Mesenchymal stem cell (in vitro differentiated cells and primary cell): ENCODE measurements at regions not wholly inside any gene's neighbourhood (a gene's known extent, or its start where the extent isn't known, plus 50 kb on each side); places are given as distances from the start of the nearest gene placed in this dataset.

Source experiments
- DNase-seq: peaks from one replicate; pipeline ENCODE4 v3.0.0-alpha.2; 2013
- H2AFZ ChIP-seq: one replicate; pipeline ENCODE4 v1.6.1; 2013; ENCODE audit warnings: low read depth, mild to moderate bottlenecking, control low read depth, inconsistent platforms, low read length, moderate library complexity
- H2AK5ac ChIP-seq: 2 replicates; pipeline ENCODE4 v1.6.1; 2013; ENCODE audit warnings: low read length, moderate library complexity, mild to moderate bottlenecking, inconsistent platforms; ENCODE audit not compliant: severe bottlenecking
- H2BK120ac ChIP-seq: one replicate; pipeline ENCODE4 v1.6.1; 2013; ENCODE audit warnings: low read depth, mild to moderate bottlenecking, inconsistent platforms, low read length, moderate library complexity
- H2BK12ac ChIP-seq, 2 experiments: one replicate each; pipeline ENCODE4 v1.6.1; 2013; ENCODE audit warnings: inconsistent platforms in 2 of 2, low read length in 2 of 2, mild to moderate bottlenecking in 2 of 2, moderate library complexity in 2 of 2, control low read depth in 1 of 2
- H2BK15ac ChIP-seq: one replicate; pipeline ENCODE4 v1.6.1; 2013; ENCODE audit warnings: mild to moderate bottlenecking, low read depth, inconsistent platforms; ENCODE audit not compliant: poor library complexity, severe bottlenecking
- H2BK5ac ChIP-seq: 2 replicates; pipeline ENCODE4 v1.6.1; 2013; ENCODE audit warnings: low read depth, mild to moderate bottlenecking, low read length, control low read depth, inconsistent platforms; ENCODE audit not compliant: poor library complexity, severe bottlenecking
- H3K14ac ChIP-seq, 2 experiments: one replicate each; pipeline ENCODE4 v1.6.1; 2013; ENCODE audit warnings: inconsistent platforms in 2 of 2, low read length in 2 of 2, control low read depth in 1 of 2, mild to moderate bottlenecking in 1 of 2, moderate library complexity in 1 of 2
- H3K18ac ChIP-seq, 2 experiments: one replicate each; pipeline ENCODE4 v1.6.1; 2013; ENCODE audit warnings: inconsistent platforms in 2 of 2, low read length in 2 of 2, control low read depth in 1 of 2, low read depth in 1 of 2, mild to moderate bottlenecking in 1 of 2
- H3K23ac ChIP-seq, 2 experiments: one replicate each; pipeline ENCODE4 v1.6.1; 2013; ENCODE audit warnings: inconsistent platforms in 2 of 2, low read length in 2 of 2, mild to moderate bottlenecking in 2 of 2, moderate library complexity in 2 of 2, control low read depth in 1 of 2
- H3K27ac ChIP-seq: 2 replicates; pipeline ENCODE4 v1.5.1; 2013; ENCODE audit warnings: mild to moderate bottlenecking, moderate library complexity, low read length, control low read depth, inconsistent platforms; ENCODE audit not compliant: poor library complexity, severe bottlenecking
- H3K27me3 ChIP-seq, 2 experiments: 2 replicates each; pipeline versions ENCODE4 v1.6.1 to v1.7.0; 2013; ENCODE audit warnings: low read length in 2 of 2, mild to moderate bottlenecking in 2 of 2, moderate library complexity in 2 of 2, control low read depth in 1 of 2, inconsistent platforms in 1 of 2; ENCODE audit not compliant: control insufficient read depth in 1 of 2, insufficient read depth in 1 of 2
- H3K36me3 ChIP-seq, 2 experiments: 2 replicates each; pipeline versions ENCODE4 v1.6.1 to v1.7.0; 2013; ENCODE audit warnings: low read length in 2 of 2, control low read depth in 1 of 2, inconsistent platforms in 1 of 2, low read depth in 1 of 2, mild to moderate bottlenecking in 1 of 2; ENCODE audit not compliant: insufficient read depth in 2 of 2, control insufficient read depth in 1 of 2
- H3K4ac ChIP-seq, 2 experiments: one replicate each; pipeline ENCODE4 v1.6.1; 2013; ENCODE audit warnings: inconsistent platforms in 2 of 2, low read length in 2 of 2, mild to moderate bottlenecking in 2 of 2, moderate library complexity in 2 of 2, control low read depth in 1 of 2, low read depth in 1 of 2
- H3K4me1 ChIP-seq: 2 replicates; pipeline ENCODE4 v1.6.1; 2013; ENCODE audit warnings: low read depth, low read length, control low read depth; ENCODE audit not compliant: control insufficient read depth, insufficient read depth
- H3K4me2 ChIP-seq: 2 replicates; pipeline ENCODE4 v1.6.1; 2013; ENCODE audit warnings: low read length, mild to moderate bottlenecking, inconsistent platforms; ENCODE audit not compliant: poor library complexity, severe bottlenecking
- H3K4me3 ChIP-seq, 2 experiments: 2 replicates each; pipeline versions ENCODE4 v1.5.1 to v1.7.0; 2013; ENCODE audit warnings: low read length in 2 of 2, mild to moderate bottlenecking in 2 of 2, control low read depth in 1 of 2, low read depth in 1 of 2; ENCODE audit not compliant: insufficient read depth in 1 of 2
- H3K79me1 ChIP-seq: replicated peaks from 2 replicates; pipeline ENCODE4 v1.6.1; 2013; ENCODE audit warnings: mild to moderate bottlenecking, control low read depth, low read length, inconsistent platforms; ENCODE audit not compliant: poor library complexity, severe bottlenecking
- H3K9ac ChIP-seq: 2 replicates; pipeline ENCODE4 v1.7.0; 2013; ENCODE audit warnings: mild to moderate bottlenecking, low read length, moderate library complexity
- H3K9me3 ChIP-seq: 2 replicates; pipeline ENCODE4 v1.7.0; 2013; ENCODE audit warnings: mild to moderate bottlenecking, low read length; ENCODE audit not compliant: control insufficient read depth
- H4K8ac ChIP-seq: one replicate; pipeline ENCODE4 v1.6.1; 2013; ENCODE audit warnings: inconsistent platforms, mild to moderate bottlenecking, low read length, moderate library complexity
- H4K91ac ChIP-seq: one replicate; pipeline ENCODE4 v1.6.1; 2013; ENCODE audit warnings: mild to moderate bottlenecking, low read length, inconsistent platforms
- WGBS: methylation state at CpG from one replicate; pipeline ENCODE4 v1.1.7; 2013; ENCODE audit warnings: mixed read lengths; 5-methylcytosine and 5-hydroxymethylcytosine counted together

DNA sequence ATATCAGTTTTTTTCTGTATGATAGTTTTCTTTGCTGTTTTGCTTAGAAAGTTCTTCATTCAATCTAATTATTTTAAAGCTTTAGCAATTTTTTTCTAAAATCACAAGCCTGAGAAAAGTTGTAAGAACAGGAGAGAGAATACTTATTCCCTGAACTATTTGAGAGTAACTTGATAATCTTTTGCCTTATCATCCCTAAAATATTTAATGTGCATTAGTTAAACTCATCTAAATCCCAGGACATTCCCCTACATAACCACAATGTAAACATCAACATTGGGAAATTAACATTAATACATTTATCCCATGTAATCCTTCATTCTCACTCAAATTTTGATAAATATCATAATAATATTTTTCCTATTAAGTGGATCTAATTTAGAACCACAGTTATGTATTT is 241.8 kb downstream of the CD109 start:
- no peak overlapping the region for H4K8ac ChIP-seq
- H3K23ac ChIP-seq: no peak overlapping the region
- no peak overlapping the region for H2AK5ac ChIP-seq
- no peak overlapping the region for H2AFZ ChIP-seq
- no peaks in the 10 kb centered on the region for H3K9me3 ChIP-seq
- no peak overlapping the region for H3K14ac ChIP-seq
- H3K18ac ChIP-seq: no peak overlapping the region
- no peak overlapping the region for H3K4me3 ChIP-seq
- no peak overlapping the region for H2BK12ac ChIP-seq
- no peak for DNase-seq
- no peak overlapping the region for H2BK15ac ChIP-seq
- H3K27me3 ChIP-seq: no peaks in the 10 kb centered on the region
- no peak overlapping the region for H3K4ac ChIP-seq
- H3K79me1 ChIP-seq: no peaks in the 10 kb centered on the region
- no peak overlapping the region for H2BK120ac ChIP-seq
- no peak overlapping the region for H2BK5ac ChIP-seq
- H3K4me2 ChIP-seq: no peak overlapping the region
- H3K4me1 ChIP-seq: no peaks in the 10 kb centered on the region
- no peaks in the 10 kb centered on the region for H3K36me3 ChIP-seq
- no peak overlapping the region for H3K27ac ChIP-seq
- H3K9ac ChIP-seq: no peak overlapping the region
- no peak overlapping the region for H4K91ac ChIP-seq

GRCh38 chr6:73932866-73933265 is 236.9 kb downstream of the CD109 start:
- no peak overlapping the region for H3K9ac ChIP-seq
- DNase-seq: no peak
- H3K9me3 ChIP-seq: peaks cover 12% of the 10 kb centered on the region
- H2BK120ac ChIP-seq: no peak overlapping the region
- H3K18ac ChIP-seq: no peak overlapping the region
- no peaks in the 10 kb centered on the region for H3K79me1 ChIP-seq
- H4K8ac ChIP-seq: no peak overlapping the region
- H3K4ac ChIP-seq: no peak overlapping the region
- no peak overlapping the region for H2BK12ac ChIP-seq
- H2BK5ac ChIP-seq: no peak overlapping the region
- no peak overlapping the region for H3K27ac ChIP-seq
- H3K4me3 ChIP-seq: no peak overlapping the region
- no peak overlapping the region for H3K23ac ChIP-seq
- no peak overlapping the region for H2AFZ ChIP-seq
- no peaks in the 10 kb centered on the region for H3K4me1 ChIP-seq
- H2BK15ac ChIP-seq: no peak overlapping the region
- no peaks in the 10 kb centered on the region for H3K27me3 ChIP-seq
- H2AK5ac ChIP-seq: no peak overlapping the region
- H3K14ac ChIP-seq: no peak overlapping the region
- no peaks in the 10 kb centered on the region for H3K36me3 ChIP-seq
- no peak overlapping the region for H4K91ac ChIP-seq
- no peak overlapping the region for H3K4me2 ChIP-seq

DNA sequence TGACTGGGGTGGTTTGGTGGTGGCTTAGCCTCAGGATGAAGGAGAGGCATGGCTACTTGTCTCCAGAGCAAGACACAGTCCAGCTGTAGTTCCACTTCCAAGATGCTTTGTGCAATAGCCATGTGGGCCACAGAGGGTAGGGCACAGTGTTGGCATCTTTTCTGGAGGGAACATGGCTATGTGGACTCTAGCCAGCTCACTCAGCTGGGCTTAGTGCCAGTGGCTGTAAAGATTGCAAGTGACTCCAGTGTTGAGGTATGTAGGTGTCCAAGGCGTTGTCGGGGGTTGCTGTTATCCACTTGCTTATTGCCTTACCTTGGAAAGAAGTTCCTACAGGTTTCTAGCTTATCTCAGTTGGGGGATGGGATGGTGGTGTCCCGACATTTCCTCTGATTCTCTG is 233.4 kb downstream of the CD109 start:
- WGBS: 94% methylated on average over 3 of the region's 3 CpGs
- Histone ChIP-seq H3K27me3 (no peaks in the 10 kb centered on the region), H3K14ac (no peak overlapping the region), H3K4ac (no peak overlapping the region), H3K4me3 (no peak overlapping the region), H3K9me3 (peaks cover 20% of the 10 kb centered on the region), H3K4me2 (no peak overlapping the region), H2BK5ac (no peak overlapping the region), H2BK120ac (no peak overlapping the region), H3K23ac (no peak overlapping the region), H3K18ac (no peak overlapping the region), H2BK15ac (no peak overlapping the region), H2AK5ac (no peak overlapping the region), H3K27ac (no peak overlapping the region), H4K91ac (no peak overlapping the region), H3K9ac (no peak overlapping the region), H4K8ac (no peak overlapping the region), H2BK12ac (no peak overlapping the region), H3K4me1 (no peaks in the 10 kb centered on the region), H2AFZ (no peak overlapping the region), H3K36me3 (no peaks in the 10 kb centered on the region), H3K79me1 (no peaks in the 10 kb centered on the region)
- no peak for DNase-seq

DNA sequence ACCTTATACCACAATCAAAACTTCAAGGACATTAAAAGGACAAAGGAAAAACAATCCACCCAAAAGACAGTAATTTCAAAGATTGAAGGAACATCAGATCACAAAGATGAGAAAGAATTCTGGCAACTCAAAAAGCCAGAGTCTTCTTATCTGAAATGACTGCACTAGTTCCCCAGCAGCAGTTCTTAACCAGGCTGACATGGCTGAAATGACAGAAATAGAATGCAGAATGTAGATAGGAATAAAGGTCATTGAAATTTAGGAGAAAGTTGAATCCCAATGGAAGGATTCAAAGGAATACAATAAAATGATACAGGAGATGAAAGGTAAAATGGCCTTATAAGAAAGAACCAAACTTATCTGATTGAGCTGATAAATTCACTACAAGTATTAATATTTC is 231.4 kb downstream of the CD109 start:
- H2BK120ac ChIP-seq: no peak overlapping the region
- no peak overlapping the region for H2BK12ac ChIP-seq
- no peaks in the 10 kb centered on the region for H3K4me1 ChIP-seq
- H3K4me2 ChIP-seq: no peak overlapping the region
- peaks cover 20% of the 10 kb centered on the region for H3K9me3 ChIP-seq
- no peak overlapping the region for H2AFZ ChIP-seq
- H3K27ac ChIP-seq: no peak overlapping the region
- no peak overlapping the region for H2BK5ac ChIP-seq
- H2AK5ac ChIP-seq: no peak overlapping the region
- no peak overlapping the region for H3K14ac ChIP-seq
- H3K9ac ChIP-seq: no peak overlapping the region
- H3K79me1 ChIP-seq: no peaks in the 10 kb centered on the region
- H4K8ac ChIP-seq: no peak overlapping the region
- H3K23ac ChIP-seq: no peak overlapping the region
- H3K4ac ChIP-seq: no peak overlapping the region
- no peak overlapping the region for H3K18ac ChIP-seq
- H4K91ac ChIP-seq: no peak overlapping the region
- no peaks in the 10 kb centered on the region for H3K27me3 ChIP-seq
- H2BK15ac ChIP-seq: no peak overlapping the region
- no peak for DNase-seq
- no peaks in the 10 kb centered on the region for H3K36me3 ChIP-seq
- H3K4me3 ChIP-seq: no peak overlapping the region
